Spinal cord (tissue), 9 donors: ENCODE measurements at regions not wholly inside any gene's neighbourhood (a gene's known extent, or its start where the extent isn't known, plus 50 kb on each side); places are given as distances from the start of the nearest gene placed in this dataset.

ENCODE experiments used
- DNase-seq, 6 donors: peaks; one replicate each; pipeline versions ENCODE4 v3.0.0 to v3.0.0-alpha.2; 2013 to 2015; ENCODE audit warnings: low spot score in 6 of 6, low read depth in 4 of 6
- H3K27ac ChIP-seq: one replicate; pipeline ENCODE4 v1.5.1; 2013; ENCODE audit warnings: low read depth, low read length, control low read depth
- H3K27me3 ChIP-seq: one replicate; pipeline ENCODE4 v1.6.1; 2013; ENCODE audit warnings: low read length; ENCODE audit not compliant: control insufficient read depth, insufficient read depth
- H3K36me3 ChIP-seq: one replicate; pipeline ENCODE4 v1.6.1; 2013; ENCODE audit warnings: low read length; ENCODE audit not compliant: control insufficient read depth, insufficient read depth
- H3K4me1 ChIP-seq: one replicate; pipeline ENCODE4 v1.6.1; 2013; ENCODE audit warnings: low read length; ENCODE audit not compliant: control insufficient read depth, insufficient read depth
- H3K4me3 ChIP-seq: one replicate; pipeline ENCODE4 v1.5.1; 2013; ENCODE audit warnings: low read depth, low read length, control low read depth
- H3K9me3 ChIP-seq: one replicate; pipeline ENCODE4 v1.6.1; 2013; ENCODE audit warnings: low read length; ENCODE audit not compliant: control insufficient read depth, insufficient read depth
- WGBS: methylation state at CpG from one replicate; pipeline ENCODE4 v1.1.5; 2013; ENCODE audit warnings: missing lambda C conversion rate; ENCODE audit not compliant: insufficient coverage; 5-methylcytosine and 5-hydroxymethylcytosine counted together
- donor health status: healthy.

- WGBS: 100% methylated on average over 1 of the region's 1 CpG
- H3K36me3 ChIP-seq: no peaks in the 10 kb centered on the region
- no peak overlapping the region for H3K4me3 ChIP-seq
- no peak for DNase-seq
- H3K27me3 ChIP-seq: no peaks in the 10 kb centered on the region
- H3K4me1 ChIP-seq: no peaks in the 10 kb centered on the region
- no peaks in the 10 kb centered on the region for H3K9me3 ChIP-seq
- no peak overlapping the region for H3K27ac ChIP-seq
Measured at GRCh38 chr14:34254031-34254430, 208.0 kb downstream of the SPTSSA start.

DNA sequence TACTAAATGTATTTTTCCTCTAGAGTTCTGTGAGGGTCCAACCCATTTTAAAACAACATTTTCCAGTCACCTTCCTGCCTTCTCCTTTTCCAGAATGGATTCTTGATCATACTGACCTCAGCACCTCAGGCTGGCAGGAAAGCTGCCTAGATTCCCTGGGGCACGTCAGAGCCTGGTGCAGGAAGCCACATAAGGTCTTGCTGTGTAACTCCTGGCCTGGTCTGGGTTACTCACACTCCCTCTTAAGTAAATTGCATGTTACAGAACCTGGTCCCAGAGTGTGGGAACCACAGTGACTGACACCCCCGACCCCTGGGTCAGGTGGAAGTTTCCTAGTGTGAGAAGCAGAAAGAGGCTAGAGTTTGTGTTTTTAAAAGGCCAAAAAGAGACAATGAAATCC, 209.8 kb downstream of the SPTSSA start:
- WGBS: 88% methylated on average over 2 of the region's 2 CpGs
- H3K27ac ChIP-seq: no peak overlapping the region
- H3K36me3 ChIP-seq: no peaks in the 10 kb centered on the region
- no peaks in the 10 kb centered on the region for H3K9me3 ChIP-seq
- no peaks in the 10 kb centered on the region for H3K4me1 ChIP-seq
- no peak for DNase-seq
- no peaks in the 10 kb centered on the region for H3K27me3 ChIP-seq
- H3K4me3 ChIP-seq: no peak overlapping the region

GRCh38 chr14:34251662-34252061, 210.4 kb downstream of the SPTSSA start:
- Histone ChIP-seq H3K4me3 (no peak overlapping the region), H3K4me1 (no peaks in the 10 kb centered on the region), H3K27me3 (no peaks in the 10 kb centered on the region), H3K9me3 (no peaks in the 10 kb centered on the region), H3K36me3 (no peaks in the 10 kb centered on the region), H3K27ac (no peak overlapping the region)
- 78% methylated on average over 4 of the region's 6 CpGs for WGBS
- no peak for DNase-seq

- Histone ChIP-seq H3K27ac (no peak overlapping the region), H3K4me1 (no peaks in the 10 kb centered on the region), H3K27me3 (no peaks in the 10 kb centered on the region), H3K4me3 (no peak overlapping the region), H3K36me3 (no peaks in the 10 kb centered on the region), H3K9me3 (no peaks in the 10 kb centered on the region)
- DNase-seq: no peak
- WGBS: 92% methylated on average over 2 of the region's 4 CpGs
Measured at GRCh38 chr14:34250959-34251358, 211.1 kb downstream of the SPTSSA start.

GRCh38 chr14:34247605-34248004, 214.4 kb downstream of the SPTSSA start:
- Histone ChIP-seq H3K36me3 (no peaks in the 10 kb centered on the region), H3K9me3 (no peaks in the 10 kb centered on the region), H3K27me3 (no peaks in the 10 kb centered on the region), H3K27ac (no peak overlapping the region), H3K4me3 (no peak overlapping the region), H3K4me1 (no peaks in the 10 kb centered on the region)
- DNase-seq: no peak
- 100% methylated on average over 1 of the region's 1 CpG for WGBS

- Histone ChIP-seq H3K4me3 (no peak overlapping the region), H3K27me3 (no peaks in the 10 kb centered on the region), H3K4me1 (no peaks in the 10 kb centered on the region), H3K27ac (no peak overlapping the region), H3K9me3 (no peaks in the 10 kb centered on the region), H3K36me3 (no peaks in the 10 kb centered on the region)
- DNase-seq: no peak
- WGBS: 91% methylated on average over 2 of the region's 4 CpGs
Measured at GRCh38 chr14:34246206-34246605, 215.8 kb downstream of the SPTSSA start.

- no peaks in the 10 kb centered on the region for H3K27me3 ChIP-seq
- no peaks in the 10 kb centered on the region for H3K9me3 ChIP-seq
- whole genome bisulfite sequencing: 80% methylated on average over 1 of the region's 2 CpGs
- no peak overlapping the region for H3K4me3 ChIP-seq
- no peaks in the 10 kb centered on the region for H3K4me1 ChIP-seq
- H3K27ac ChIP-seq: no peak overlapping the region
- no peaks in the 10 kb centered on the region for H3K36me3 ChIP-seq
- no peak for DNase-seq
Measured at GRCh38 chr14:34243401-34243800, 218.6 kb downstream of the SPTSSA start.

- no peak overlapping the region for H3K4me3 ChIP-seq
- H3K36me3 ChIP-seq: no peaks in the 10 kb centered on the region
- no peak overlapping the region for H3K27ac ChIP-seq
- no peaks in the 10 kb centered on the region for H3K4me1 ChIP-seq
- H3K9me3 ChIP-seq: no peaks in the 10 kb centered on the region
- no peaks in the 10 kb centered on the region for H3K27me3 ChIP-seq
- DNase-seq: no peak
- WGBS: no CpG with 5 or more reads among the region's 1 CpG
Measured at GRCh38 chr14:34243001-34243400, 219.0 kb downstream of the SPTSSA start.

DNA sequence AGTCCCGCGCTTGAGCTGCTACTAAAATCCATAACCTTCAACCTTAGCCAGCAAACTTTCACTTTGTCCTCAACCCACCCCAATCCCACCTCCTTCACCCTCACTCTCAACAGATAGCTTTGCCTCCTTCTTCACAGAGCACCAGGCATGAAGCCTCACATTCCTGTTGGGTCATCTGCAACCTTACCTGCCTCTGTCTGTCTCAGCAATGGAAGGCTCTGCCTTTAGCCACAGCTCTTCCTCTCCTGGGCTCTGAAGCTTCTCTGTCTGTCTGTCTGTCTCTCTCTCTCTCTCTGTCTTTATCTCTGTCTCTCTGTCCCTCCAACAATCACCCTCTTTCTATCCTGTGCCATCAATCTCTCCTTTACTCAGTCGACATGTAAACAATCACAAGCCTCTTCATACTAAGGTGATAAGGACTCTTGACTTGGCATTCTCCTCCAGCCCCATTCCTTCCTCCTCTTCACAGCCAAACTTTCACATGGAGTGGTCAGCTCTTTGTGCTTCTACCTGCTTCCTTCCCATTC, 220.8 kb downstream of the SPTSSA start:
- H3K27me3 ChIP-seq: no peaks in the 10 kb centered on the region
- no peak overlapping the region for H3K4me3 ChIP-seq
- no peaks in the 10 kb centered on the region for H3K36me3 ChIP-seq
- H3K9me3 ChIP-seq: no peaks in the 10 kb centered on the region
- no peak overlapping the region for H3K27ac ChIP-seq
- WGBS: 90% methylated on average over 1 of the region's 3 CpGs
- no peaks in the 10 kb centered on the region for H3K4me1 ChIP-seq
- DNase-seq: no peak

DNA sequence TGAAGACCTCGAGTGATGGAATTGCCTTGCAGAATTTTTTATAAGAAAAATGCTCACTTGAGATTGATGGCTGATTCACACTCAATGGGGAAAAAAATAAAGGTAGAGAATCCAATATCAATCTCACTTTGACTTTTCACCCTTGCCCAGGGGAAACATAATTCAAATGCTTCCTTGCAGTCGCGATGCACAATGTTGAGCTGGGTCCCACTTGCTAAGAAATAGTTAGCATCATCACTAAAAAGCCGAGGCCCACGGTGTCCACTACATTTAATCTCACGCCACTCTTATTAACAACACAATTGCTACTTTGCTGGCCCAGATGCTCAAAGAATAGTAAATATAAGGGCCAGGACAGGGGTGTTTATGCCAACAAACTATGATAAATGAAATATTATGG, 223.4 kb downstream of the SPTSSA start:
- no peaks in the 10 kb centered on the region for H3K4me1 ChIP-seq
- H3K9me3 ChIP-seq: no peaks in the 10 kb centered on the region
- no peaks in the 10 kb centered on the region for H3K36me3 ChIP-seq
- 64% methylated on average over 2 of the region's 6 CpGs for WGBS
- peak in 1 of 6 donors; percentile 8 for DNase-seq
- no peak overlapping the region for H3K4me3 ChIP-seq
- H3K27ac ChIP-seq: no peak overlapping the region
- H3K27me3 ChIP-seq: no peaks in the 10 kb centered on the region
